T-helper 1 cell treated with Interleukin-12 subunit alpha and Interleukin-12 subunit beta and Interleukin-4 antibody, amounts not matched to agents 30 ng/mL and 1 ng/mL, for 36 hours (primary cell): ENCODE measurements at regions not wholly inside any gene's neighbourhood (a gene's known extent, or its start where the extent isn't known, plus 50 kb on each side); places are given as distances from the start of the nearest gene placed in this dataset.
"Not testable (repeated sequence)": the region's sequence is repeated elsewhere in the genome, so short reads cannot be mapped to it uniquely, and the experiment has no call there.

Source experiments
- intact Hi-C: fragments of 100-400 bp; cut with micrococcal nuclease; formaldehyde crosslinking; loops from one replicate; pipeline ENCODE4 v1.15.1; 2024

DNA sequence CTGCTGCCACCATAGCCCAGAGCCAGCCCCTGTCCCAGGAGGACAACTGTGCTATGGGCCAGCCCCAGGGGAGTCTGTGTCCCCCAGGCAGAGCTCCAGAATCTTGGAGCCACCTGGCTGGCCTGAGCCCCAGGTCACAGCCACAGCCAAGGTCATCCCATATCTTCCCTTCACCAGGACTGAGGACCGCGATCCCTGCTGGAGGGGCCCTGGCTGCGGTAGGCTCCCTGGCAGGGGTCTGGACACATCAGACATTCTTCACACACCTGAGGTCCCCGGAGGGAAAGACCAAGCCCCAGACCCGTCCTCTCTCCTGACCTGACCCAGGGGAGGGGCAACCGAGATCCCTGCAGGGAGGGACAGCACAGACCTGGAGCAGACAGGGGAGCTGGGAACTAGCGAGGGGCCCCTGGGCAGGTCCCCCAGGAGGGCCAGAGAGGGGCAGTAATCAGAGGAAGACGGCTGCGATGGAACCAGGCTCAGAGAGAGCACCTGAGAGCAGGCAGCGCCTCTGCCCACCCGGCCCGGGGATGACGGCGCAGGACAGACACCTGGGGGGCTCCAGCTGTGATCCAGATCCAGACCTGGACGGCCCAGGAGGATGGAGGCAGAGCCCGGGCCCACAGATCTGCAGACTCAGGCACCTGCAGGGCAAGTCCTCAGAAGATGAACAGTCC is 103.2 kb upstream of the EIF5 start:
- intact Hi-C loops: no loop called here

GRCh38 chr14:103231376-103232019 is 102.5 kb upstream of the EIF5 start:
- intact Hi-C loops: no loop called here

GRCh38 chr14:103232031-103232808 is 101.8 kb upstream of the EIF5 start:
- intact Hi-C loops: no loop called here

DNA sequence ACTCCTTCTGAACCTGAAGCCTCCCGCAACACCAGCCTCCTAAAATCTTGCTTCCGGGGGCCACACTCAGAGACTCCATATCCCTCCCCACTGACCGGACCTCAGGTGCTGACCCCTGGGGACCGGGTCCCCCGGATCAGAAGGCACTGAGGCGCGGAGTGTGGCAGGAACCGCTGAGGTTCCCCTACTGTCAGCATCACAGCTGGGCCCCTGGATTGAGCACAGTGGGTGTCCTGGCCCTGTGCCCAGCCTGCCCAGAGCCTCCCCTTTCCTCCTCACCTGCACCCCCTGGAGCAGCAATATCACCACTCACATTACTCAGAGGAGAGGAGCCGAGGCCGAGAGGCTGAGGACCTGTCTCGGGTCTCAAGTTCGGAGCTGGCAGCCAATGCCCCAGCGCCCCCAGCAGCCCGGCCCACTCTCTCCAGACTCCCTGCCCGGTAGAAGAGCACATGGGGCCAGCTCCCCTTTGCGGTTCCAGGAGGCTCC is 101.2 kb upstream of the EIF5 start:
- intact Hi-C loops: no loop called here

- intact Hi-C loops: no loop called here
Measured at GRCh38 chr14:103233328-103233727, 100.7 kb upstream of the EIF5 start.

- intact Hi-C loops: not testable (repeated sequence)
Measured at GRCh38 chr14:103234826-103235225, 99.2 kb upstream of the EIF5 start.

- intact Hi-C loops: not testable (repeated sequence)
Measured at GRCh38 chr14:103235506-103235905, 98.5 kb upstream of the EIF5 start.

DNA sequence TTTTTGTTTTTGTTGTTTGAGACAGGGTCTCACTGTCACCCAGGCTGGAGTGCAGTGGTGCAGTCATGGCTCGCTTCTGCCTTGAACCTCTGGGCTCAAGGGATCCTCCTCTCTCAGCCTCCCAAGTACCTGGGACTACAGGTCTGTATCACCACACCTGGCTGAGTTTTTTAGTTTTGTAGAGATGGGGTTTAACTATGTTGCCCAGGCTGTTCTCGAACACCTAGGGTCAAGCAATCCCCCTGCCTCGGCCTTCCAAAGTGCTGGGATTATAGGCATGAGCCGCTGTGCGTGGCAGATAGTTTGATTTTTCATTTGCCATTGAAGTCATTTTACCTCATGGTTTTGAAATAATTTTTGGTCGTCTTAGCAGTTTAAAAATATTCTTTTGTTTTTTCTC is 94.3 kb upstream of the EIF5 start:
- intact Hi-C loops: no loop called here

GRCh38 chr14:103241531-103241930 is 92.5 kb upstream of the EIF5 start:
- intact Hi-C loops: no loop called here

GRCh38 chr14:103243764-103244737 is 90.0 kb upstream of the EIF5 start:
- intact Hi-C loops: no loop called here

- intact Hi-C loops: not testable (repeated sequence)
Measured at GRCh38 chr14:103245624-103246031, 88.4 kb upstream of the EIF5 start.

DNA sequence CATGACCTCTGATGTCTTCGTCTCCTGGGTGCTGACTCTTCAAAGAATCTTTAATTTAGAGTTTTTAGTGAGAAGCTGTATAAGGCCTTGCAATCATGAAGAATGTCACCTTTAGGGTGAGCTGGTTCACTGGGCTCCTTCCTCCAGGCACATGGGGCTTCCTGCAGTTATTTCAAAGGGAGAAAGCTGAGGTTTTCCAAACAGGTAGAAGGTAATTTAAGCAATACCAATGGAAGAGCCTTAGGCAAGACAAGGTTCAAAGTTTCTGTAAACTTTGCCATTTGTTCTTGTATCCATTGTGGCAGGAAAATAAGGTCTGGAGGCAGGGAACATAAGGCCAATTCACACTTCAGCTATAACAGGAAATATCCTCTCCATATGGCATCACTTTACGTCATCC is 88.0 kb upstream of the EIF5 start:
- intact Hi-C loops: no loop called here

DNA sequence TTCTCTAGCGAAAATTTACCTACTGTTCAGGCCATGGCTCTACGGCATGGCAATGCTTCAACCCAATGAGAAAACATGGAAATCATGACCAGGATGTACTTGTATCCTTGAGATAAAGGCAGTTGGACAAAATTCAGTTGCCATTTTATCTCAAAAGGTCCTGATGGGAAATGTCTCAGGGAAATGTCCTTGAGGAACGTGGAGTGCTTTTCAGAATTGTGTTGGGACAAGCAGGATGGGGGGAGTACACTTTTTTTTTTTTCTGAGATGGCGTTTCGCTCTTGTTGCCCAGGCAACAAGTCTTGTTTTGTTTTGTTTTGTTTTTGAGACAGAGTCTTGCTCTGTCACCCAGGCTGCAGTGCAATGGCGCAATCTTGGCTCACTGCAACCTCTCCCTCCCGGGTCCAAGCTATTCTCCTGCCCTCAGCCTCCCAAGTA is 86.8 kb upstream of the EIF5 start:
- intact Hi-C loops: no loop called here

- intact Hi-C loops: no loop called here
Measured at GRCh38 chr14:103250181-103250580, 83.9 kb upstream of the EIF5 start.

- intact Hi-C loops: no loop called here
Measured at GRCh38 chr14:103250874-103251273, 83.2 kb upstream of the EIF5 start.

DNA sequence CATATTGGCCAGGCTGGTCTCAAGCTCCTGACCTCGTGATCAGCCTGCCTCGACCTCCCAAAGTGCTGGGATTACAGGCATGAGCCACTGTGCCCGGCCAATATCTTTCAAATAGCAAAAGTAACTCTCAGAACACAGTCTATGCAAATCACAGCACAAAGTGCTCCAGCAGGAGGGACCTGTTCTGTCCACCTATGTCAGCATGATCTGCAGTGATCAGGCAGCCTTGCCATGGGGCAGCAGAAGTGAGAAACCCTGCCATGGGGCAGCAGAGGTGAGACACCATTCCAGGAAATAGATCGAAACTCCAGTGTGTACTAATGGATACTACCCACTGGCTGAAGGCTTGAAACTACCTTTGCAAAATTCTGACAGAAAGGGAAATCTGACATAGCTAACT is 78.5 kb upstream of the EIF5 start:
- intact Hi-C loops: no loop called here

DNA sequence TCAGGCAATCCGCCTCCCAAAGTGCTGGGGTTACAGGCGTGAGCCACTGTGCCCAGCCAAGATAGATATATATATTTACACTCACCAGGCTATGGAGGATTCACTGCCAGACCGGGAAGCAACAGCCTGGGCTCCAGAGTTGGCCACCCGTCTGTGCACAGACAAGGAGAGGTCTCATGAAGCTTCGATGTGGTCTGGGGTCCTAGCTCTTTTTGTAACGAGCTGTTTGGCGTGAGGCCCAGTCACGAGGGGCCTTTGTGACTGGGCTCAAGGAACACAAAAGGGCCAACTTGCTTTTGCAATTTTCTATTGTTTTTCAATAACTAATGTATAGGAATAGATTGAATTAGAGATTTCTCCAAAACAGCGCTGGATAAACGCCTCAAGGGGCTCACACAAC is 77.6 kb upstream of the EIF5 start:
- intact Hi-C loops: no loop called here

DNA sequence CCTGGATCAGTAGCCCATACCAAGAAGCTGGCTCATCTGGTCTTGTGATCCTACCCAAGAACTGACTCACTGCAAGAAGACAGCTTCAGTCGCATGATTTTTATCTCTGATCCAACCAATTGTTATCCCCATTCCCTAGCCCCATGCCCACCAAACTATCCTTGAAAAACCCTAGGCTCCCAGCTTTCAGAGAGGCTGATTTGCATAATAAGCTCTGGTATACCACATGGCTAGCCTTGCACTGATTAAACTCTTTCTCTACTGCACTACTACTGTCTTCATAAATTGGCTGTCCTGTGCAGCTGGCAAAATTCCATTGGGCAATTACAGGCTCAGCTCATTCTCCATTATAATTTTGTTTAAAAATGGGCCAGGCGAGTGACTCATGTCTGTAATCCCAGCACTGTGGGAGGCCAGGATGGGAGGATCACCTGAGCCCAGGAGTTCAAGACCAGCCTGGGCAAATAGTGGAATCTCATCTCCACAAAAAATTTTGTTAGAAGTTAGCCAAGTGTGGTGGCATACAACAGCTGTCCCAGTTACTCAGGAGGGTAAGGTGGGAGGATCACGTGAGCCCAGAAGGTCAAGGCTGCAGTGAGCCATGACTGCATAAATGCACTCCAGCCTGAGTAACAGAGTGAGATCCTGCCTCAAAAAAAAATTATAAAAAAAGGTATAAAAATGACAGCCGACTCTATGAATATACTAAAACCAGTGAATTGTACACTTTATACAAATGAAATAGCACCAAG is 76.7 kb upstream of the EIF5 start:
- intact Hi-C loops: no loop called here

DNA sequence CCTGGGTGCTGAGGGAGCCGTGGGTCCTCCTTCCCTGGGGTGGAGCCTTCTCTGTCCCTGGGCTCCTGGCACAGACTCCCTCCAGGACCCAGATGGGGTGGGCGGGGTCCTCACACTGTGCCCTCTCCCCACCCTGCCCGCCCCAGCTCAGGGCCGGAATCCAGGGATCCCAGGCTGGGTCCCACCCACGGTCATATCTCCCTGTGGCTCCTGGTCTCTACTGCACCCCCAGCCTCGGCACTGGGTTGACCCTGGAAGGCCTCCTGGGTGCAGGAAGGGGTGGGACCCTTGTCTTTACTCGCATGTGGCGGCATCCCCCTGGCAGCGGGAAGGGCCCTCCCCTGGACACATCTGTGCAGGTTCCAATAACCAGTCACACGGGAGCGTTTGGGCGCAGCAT is 75.8 kb upstream of the EIF5 start:
- intact Hi-C loops: no loop called here

DNA sequence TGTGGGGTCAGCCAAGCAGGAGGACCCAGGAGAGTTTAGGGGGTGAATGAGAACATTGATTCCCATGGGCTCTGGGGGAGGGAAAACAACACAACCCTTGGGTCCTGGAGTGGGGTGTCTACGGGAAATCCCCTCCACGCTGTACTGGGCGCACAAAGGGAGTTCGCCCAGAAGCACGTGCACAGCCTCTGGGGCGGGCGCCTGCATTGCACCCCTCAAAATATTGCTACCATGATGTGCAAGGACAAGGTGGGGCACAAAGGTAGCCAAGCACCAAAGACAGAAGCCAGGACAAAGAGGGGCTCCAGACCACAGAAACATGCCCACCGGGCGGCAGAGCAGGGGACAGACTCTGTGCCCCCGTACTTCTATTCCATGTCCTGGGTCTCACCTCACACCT is 74.9 kb upstream of the EIF5 start:
- intact Hi-C loops: no loop called here
